ENCODE measurements at regions not wholly inside any gene's neighbourhood (a gene's known extent, or its start where the extent isn't known, plus 50 kb on each side); places are given as distances from the start of the nearest gene placed in this dataset.

DNA sequence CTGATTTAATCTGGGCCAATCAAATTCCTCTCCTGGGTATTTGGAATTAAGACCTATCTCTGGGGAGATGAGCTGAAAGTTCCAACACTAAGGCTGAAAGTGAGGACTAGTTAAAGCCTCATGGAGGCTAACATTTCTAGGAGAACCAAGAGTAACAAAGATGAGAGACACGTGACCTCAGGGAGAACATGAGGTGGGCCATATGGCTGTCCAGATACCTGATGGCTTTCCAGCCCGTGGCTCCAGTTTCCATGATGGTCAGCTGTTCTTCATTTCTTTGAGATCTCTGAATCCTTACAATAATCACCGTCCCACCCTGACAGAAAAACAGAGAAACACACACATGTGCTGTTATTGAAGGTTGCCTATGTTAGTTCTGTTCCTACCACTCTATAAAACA is 66.1 kb downstream of the LEPR start:
- H3K9me3 ChIP-seq = no peaks in the 10 kb centered on the region
- no peak overlapping the region for H3K4me3 ChIP-seq
- no peak for DNase-seq
- intact Hi-C loops (cut with DNase I) = loop anchor here in 1 of 10 donors (5.0 kb wide), 1 partner anchor 41 kb away; no protein-coding TSS in a partner anchor
- no peak for TF ChIP-seq POLR2A (IDR thresholded peaks at IDR 0.05)
- TF ChIP-seq, protein P1, sequence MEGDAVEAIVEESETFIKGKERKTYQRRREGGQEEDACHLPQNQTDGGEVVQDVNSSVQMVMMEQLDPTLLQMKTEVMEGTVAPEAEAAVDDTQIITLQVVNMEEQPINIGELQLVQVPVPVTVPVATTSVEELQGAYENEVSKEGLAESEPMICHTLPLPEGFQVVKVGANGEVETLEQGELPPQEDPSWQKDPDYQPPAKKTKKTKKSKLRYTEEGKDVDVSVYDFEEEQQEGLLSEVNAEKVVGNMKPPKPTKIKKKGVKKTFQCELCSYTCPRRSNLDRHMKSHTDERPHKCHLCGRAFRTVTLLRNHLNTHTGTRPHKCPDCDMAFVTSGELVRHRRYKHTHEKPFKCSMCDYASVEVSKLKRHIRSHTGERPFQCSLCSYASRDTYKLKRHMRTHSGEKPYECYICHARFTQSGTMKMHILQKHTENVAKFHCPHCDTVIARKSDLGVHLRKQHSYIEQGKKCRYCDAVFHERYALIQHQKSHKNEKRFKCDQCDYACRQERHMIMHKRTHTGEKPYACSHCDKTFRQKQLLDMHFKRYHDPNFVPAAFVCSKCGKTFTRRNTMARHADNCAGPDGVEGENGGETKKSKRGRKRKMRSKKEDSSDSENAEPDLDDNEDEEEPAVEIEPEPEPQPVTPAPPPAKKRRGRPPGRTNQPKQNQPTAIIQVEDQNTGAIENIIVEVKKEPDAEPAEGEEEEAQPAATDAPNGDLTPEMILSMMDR (IDR thresholded peaks at IDR 0.05) = no peak
- 90 to 96% (median 92%) methylated on average over 3 of the region's 3 CpGs for WGBS, 4 donors
- H3K27ac ChIP-seq = no peak overlapping the region
- no peaks in the 10 kb centered on the region for H3K36me3 ChIP-seq
- no peaks in the 10 kb centered on the region for H3K27me3 ChIP-seq
- H3K4me1 ChIP-seq = peaks cover 0 to 2% (median 0%) of the 10 kb centered on the region in 12 donors
- no peak for ATAC-seq

DNA sequence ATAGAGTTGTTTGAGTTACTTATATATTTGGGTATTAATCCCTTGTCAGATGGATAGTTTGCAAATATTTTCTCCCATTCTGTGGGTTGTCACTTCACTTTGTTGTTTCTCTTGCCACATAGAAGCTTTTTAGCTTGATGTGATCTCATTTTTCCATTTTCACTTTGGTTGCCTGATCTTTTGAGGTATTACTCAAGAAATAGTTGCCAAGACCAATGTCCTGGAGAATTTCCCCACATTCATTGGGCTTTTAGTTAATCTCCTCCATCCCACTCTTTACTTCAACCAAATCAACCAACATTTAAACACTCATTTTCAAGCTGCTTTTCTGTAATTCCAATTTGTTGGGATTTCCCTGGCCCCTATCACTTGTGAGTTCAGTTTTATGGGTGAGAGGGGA is 69.0 kb downstream of the LEPR start:
- ATAC-seq (no peak), DNase-seq (no peak)
- Histone ChIP-seq H3K27me3 (no peaks in the 10 kb centered on the region), H3K27ac (no peak overlapping the region), H3K4me1 (peaks cover 0 to 7% (median 0%) of the 10 kb centered on the region in 12 donors), H3K4me3 (no peak overlapping the region), H3K9me3 (no peaks in the 10 kb centered on the region), H3K36me3 (no peaks in the 10 kb centered on the region)
- TF ChIP-seq POLR2A (IDR thresholded peaks at IDR 0.05) = no peak
- intact Hi-C loops (cut with DNase I) = loop anchor here in 1 of 10 donors (5.0 kb wide), 1 partner anchor 38 kb away; no protein-coding TSS in a partner anchor

DNA sequence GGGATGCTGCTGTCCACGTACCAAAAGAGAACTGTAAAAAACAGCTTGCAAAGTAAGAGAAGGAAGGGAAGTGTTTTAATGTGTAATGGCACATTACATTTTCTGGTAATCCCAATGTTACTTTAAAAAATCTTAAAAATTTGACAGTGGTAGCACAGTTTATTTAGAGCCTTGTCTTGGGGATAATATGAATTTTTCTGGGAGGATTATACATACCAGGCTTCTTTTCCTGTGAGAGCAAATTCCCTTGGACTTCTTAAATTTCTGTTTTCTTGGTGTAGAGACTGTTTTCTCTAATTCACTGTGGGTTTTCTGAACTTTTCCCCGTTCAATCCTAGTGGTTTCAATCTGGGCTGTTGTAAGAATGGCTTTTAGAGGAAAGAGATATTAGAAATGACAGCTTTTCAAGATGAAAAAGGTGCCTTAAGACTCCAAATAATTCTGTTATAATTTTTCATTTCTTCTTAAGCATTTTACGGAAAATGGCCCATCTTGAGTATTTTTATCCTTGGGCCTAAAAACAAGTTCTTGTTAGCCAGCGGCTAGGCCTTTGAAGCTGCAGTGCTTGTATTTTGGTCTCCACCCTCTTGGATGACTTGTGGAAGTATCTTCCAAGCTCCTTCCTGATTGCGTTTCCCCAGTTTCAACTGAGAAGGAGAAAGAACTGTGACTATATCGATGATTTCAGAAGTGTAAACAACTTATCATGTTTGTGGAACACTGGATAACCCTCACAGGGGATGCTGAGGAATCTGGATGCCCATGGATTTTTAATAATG is 70.0 kb downstream of the LEPR start:
- no peak for DNase-seq
- WGBS, 4 donors = 76 to 84% (median 78%) methylated on average over 6 of the region's 6 CpGs

DNA sequence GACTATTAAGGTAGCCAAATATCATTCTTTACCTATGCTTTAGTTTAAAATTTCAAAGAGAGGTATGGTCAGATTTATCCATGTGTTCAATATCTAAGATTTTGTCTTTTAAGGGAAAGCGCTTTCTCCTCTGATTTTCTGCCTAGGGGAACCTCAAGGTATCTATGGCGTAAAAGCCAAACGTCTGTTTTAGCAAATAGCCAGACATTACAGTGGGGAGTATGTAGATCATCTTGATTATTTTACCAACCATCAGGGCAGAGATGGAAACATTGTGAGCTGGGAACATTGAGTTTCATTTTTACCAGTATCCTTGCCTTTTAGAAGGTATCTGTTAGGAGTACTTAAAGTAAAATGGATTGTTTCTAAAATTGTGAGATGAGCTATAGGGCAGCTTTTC is 71.0 kb downstream of the LEPR start:
- DNase-seq (no peak), ATAC-seq (no peak)
- Histone ChIP-seq H3K4me3 (no peak overlapping the region), H3K4me1 (peaks cover 0 to 15% (median 0%) of the 10 kb centered on the region in 12 donors), H3K9me3 (no peaks in the 10 kb centered on the region), H3K27me3 (no peaks in the 10 kb centered on the region), H3K27ac (no peak overlapping the region), H3K36me3 (no peaks in the 10 kb centered on the region)
- intact Hi-C loops (cut with DNase I) = loop anchor here in 1 of 10 donors (5.0 kb wide), 1 partner anchor 36 kb away; no protein-coding TSS in a partner anchor
- 62 to 74% (median 70%) methylated on average over 3 of the region's 3 CpGs for WGBS, 4 donors
- TF ChIP-seq POLR2A (IDR thresholded peaks at IDR 0.05) = no peak

More for the DNA sequence above, 70.0 kb downstream of the LEPR start:
- no peaks in the 10 kb centered on the region for H3K27me3 ChIP-seq
- no peak overlapping the region for H3K4me3 ChIP-seq
- ATAC-seq = no peak
- no peak for TF ChIP-seq POLR2A (IDR thresholded peaks at IDR 0.05)
- TF ChIP-seq, protein P1 (IDR thresholded peaks at IDR 0.05) = no peak
- H3K27ac ChIP-seq = peak overlapping the region in 1 of 12 donors; percentile 36
- peaks cover 0 to 14% (median 0%) of the 10 kb centered on the region in 12 donors for H3K4me1 ChIP-seq
- no peaks in the 10 kb centered on the region for H3K9me3 ChIP-seq
- no peaks in the 10 kb centered on the region for H3K36me3 ChIP-seq
- intact Hi-C loops (cut with DNase I) = loop anchor here in 1 of 10 donors (5.0 kb wide), 1 partner anchor 37 kb away; no protein-coding TSS in a partner anchor

DNA sequence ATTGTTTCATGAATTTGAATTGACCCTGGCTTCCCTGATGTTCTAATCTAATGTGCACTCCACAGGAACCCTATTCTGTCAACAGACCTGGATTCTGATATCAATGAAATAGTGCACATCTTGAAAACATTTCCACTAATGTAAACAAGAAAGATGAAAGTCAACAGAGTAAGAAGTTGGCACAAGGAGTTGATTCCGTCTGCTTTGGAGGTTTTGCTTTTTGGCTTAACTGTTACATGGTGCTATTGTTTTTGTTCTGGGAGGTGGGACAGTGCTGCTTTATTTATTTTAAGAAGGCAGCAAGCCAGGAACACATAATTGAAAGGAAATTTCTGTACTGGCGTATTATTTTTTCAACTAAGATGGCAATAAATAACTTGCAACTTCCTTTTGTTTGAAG is 73.3 kb downstream of the LEPR start:
- 55 to 79% (median 61%) methylated on average over 2 of the region's 2 CpGs for WGBS, 4 donors
- peak in 3 of 4 donors; percentile 31 to 55 (median 47) for ATAC-seq

More for the DNA sequence above, 73.3 kb downstream of the LEPR start:
- TF ChIP-seq POLR2A (IDR thresholded peaks at IDR 0.05) = no peak
- TF ChIP-seq, protein P1 (IDR thresholded peaks at IDR 0.05) = no peak
- Histone ChIP-seq H3K4me1 (peaks cover 0 to 22% (median 0%) of the 10 kb centered on the region in 12 donors), H3K36me3 (no peaks in the 10 kb centered on the region), H3K4me3 (no peak overlapping the region), H3K27me3 (no peaks in the 10 kb centered on the region), H3K27ac (peak overlapping the region in 1 of 12 donors; percentile 36), H3K9me3 (no peaks in the 10 kb centered on the region)
- DNase-seq = no peak
- intact Hi-C loops (cut with DNase I) = loop anchor here in 1 of 10 donors (5.0 kb wide), 1 partner anchor 33 kb away; no protein-coding TSS in a partner anchor

Data from heart left ventricle (tissue), 16 donors.